ENCODE measurements at regions not wholly inside any gene's neighbourhood (a gene's known extent, or its start where the extent isn't known, plus 50 kb on each side); places are given as distances from the start of the nearest gene placed in this dataset.

DNA sequence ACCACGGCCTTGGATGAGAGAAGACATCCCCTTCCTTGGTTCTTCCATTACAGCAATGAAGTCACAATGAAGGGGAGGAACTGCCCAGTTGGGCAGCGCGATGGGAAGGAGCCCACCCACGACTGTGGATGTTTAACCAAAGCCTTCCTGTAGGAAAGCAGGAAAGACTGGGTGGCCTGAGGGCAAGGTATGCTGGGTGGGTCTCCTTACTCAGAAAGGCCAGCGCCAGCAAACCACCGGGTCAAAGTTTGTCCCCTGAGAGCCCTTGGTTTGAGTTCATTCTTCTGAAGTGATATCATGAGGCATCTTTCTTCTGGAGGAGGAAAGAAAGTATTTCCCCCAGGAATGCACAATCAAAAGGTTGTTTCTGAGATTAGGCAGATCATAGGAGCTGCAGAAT is 105.2 kb downstream of the C16orf95 start (continued):
- no peak for TF ChIP-seq ZNF776 (tag by site-specific recombination; IDR thresholded peaks at IDR 0.05; ENCODE audit: borderline replicate concordance)
- TF ChIP-seq HOXD13 (CRISPR knock-in tag; IDR thresholded peaks at IDR 0.05; ENCODE audit: borderline replicate concordance): no peak
- TF ChIP-seq, protein P1, sequence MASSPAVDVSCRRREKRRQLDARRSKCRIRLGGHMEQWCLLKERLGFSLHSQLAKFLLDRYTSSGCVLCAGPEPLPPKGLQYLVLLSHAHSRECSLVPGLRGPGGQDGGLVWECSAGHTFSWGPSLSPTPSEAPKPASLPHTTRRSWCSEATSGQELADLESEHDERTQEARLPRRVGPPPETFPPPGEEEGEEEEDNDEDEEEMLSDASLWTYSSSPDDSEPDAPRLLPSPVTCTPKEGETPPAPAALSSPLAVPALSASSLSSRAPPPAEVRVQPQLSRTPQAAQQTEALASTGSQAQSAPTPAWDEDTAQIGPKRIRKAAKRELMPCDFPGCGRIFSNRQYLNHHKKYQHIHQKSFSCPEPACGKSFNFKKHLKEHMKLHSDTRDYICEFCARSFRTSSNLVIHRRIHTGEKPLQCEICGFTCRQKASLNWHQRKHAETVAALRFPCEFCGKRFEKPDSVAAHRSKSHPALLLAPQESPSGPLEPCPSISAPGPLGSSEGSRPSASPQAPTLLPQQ (tag by site-specific recombination; IDR thresholded peaks at IDR 0.05): no peak
- TF ChIP-seq, protein P2, sequence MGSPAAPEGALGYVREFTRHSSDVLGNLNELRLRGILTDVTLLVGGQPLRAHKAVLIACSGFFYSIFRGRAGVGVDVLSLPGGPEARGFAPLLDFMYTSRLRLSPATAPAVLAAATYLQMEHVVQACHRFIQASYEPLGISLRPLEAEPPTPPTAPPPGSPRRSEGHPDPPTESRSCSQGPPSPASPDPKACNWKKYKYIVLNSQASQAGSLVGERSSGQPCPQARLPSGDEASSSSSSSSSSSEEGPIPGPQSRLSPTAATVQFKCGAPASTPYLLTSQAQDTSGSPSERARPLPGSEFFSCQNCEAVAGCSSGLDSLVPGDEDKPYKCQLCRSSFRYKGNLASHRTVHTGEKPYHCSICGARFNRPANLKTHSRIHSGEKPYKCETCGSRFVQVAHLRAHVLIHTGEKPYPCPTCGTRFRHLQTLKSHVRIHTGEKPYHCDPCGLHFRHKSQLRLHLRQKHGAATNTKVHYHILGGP (tag by site-specific recombination; IDR thresholded peaks at IDR 0.05): no peak
- TF ChIP-seq BCL11A (tag by site-specific recombination; IDR thresholded peaks at IDR 0.05; ENCODE audit: low read depth): no peak
- TF ChIP-seq, protein P3, sequence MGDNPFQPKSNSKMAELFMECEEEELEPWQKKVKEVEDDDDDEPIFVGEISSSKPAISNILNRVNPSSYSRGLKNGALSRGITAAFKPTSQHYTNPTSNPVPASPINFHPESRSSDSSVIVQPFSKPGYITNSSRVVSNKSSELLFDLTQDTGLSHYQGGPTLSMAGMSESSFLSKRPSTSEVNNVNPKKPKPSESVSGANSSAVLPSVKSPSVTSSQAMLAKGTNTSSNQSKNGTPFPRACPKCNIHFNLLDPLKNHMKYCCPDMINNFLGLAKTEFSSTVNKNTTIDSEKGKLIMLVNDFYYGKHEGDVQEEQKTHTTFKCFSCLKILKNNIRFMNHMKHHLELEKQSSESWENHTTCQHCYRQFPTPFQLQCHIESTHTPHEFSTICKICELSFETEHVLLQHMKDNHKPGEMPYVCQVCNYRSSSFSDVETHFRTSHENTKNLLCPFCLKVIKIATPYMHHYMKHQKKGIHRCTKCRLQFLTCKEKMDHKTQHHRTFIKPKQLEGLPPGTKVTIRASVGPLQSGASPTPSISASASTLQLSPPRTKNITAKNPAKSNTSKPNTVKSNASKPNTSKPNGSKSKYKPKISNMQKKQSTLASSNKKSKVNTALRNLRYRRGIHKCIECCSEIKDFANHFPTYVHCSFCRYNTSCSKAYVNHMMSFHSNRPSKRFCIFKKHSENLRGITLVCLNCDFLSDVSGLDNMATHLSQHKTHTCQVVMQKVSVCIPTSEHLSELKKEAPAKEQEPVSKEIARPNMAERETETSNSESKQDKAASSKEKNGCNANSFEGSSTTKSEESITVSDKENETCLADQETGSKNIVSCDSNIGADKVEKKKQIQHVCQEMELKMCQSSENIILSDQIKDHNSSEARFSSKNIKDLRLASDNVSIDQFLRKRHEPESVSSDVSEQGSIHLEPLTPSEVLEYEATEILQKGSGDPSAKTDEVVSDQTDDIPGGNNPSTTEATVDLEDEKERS (tag by site-specific recombination; IDR thresholded peaks at IDR 0.05): no peak
- no peak for TF ChIP-seq ZNF660 (tag by site-specific recombination; IDR thresholded peaks at IDR 0.05)
- TF ChIP-seq GLI2 (tag by site-specific recombination; IDR thresholded peaks at IDR 0.05; ENCODE audit: borderline replicate concordance, low read depth): no peak
- no peak for TF ChIP-seq GLIS1 (tag by site-specific recombination; IDR thresholded peaks at IDR 0.05)

DNA sequence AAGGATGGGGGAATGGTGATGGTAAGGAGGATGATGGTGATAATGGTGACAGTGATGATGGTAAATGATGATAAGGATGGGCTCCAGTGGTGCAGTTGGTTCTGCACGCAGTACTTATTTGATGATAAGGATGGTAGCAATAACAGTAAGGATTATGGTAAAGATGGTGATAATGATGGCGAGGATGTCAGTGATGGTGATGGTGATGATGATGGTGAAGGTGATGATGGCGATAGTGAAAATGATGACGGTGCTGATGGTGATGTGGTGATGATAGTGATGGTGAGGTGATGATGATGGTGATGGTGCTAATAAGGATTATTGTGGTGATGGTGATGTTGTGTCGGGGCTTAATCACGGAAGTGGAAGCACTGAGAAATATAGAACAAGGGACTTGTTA is 103.7 kb downstream of the C16orf95 start:
- H3K4me1 ChIP-seq (ENCODE audit: control insufficient read depth, insufficient read depth, low read length): no peaks in the 10 kb centered on the region
- TF ChIP-seq ZNF157 (tag by site-specific recombination; IDR thresholded peaks at IDR 0.05) (no peak), ZNF658 (tag by site-specific recombination; IDR thresholded peaks at IDR 0.05) (no peak), ZNF529 (tag by site-specific recombination; IDR thresholded peaks at IDR 0.05; ENCODE audit: insufficient replicate concordance) (no peak), ZNF654 (tag by site-specific recombination; IDR thresholded peaks at IDR 0.05; ENCODE audit: low read depth) (no peak)
- TF ChIP-seq, protein P4, sequence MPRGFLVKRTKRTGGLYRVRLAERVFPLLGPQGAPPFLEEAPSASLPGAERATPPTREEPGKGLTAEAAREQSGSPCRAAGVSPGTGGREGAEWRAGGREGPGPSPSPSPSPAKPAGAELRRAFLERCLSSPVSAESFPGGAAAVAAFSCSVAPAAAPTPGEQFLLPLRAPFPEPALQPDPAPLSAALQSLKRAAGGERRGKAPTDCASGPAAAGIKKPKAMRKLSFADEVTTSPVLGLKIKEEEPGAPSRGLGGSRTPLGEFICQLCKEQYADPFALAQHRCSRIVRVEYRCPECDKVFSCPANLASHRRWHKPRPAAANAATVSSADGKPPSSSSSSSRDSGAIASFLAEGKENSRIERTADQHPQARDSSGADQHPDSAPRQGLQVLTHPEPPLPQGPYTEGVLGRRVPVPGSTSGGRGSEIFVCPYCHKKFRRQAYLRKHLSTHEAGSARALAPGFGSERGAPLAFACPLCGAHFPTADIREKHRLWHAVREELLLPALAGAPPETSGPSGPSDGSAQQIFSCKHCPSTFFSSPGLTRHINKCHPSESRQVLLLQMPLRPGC (tag by site-specific recombination; IDR thresholded peaks at IDR 0.05): no peak
- TF ChIP-seq, protein P5, sequence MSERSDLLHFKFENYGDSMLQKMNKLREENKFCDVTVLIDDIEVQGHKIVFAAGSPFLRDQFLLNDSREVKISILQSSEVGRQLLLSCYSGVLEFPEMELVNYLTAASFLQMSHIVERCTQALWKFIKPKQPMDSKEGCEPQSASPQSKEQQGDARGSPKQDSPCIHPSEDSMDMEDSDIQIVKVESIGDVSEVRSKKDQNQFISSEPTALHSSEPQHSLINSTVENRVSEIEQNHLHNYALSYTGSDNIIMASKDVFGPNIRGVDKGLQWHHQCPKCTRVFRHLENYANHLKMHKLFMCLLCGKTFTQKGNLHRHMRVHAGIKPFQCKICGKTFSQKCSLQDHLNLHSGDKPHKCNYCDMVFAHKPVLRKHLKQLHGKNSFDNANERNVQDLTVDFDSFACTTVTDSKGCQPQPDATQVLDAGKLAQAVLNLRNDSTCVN (tag by site-specific recombination; optimal IDR thresholded peaks at IDR 0.05): no peak
- TF ChIP-seq, protein P6, sequence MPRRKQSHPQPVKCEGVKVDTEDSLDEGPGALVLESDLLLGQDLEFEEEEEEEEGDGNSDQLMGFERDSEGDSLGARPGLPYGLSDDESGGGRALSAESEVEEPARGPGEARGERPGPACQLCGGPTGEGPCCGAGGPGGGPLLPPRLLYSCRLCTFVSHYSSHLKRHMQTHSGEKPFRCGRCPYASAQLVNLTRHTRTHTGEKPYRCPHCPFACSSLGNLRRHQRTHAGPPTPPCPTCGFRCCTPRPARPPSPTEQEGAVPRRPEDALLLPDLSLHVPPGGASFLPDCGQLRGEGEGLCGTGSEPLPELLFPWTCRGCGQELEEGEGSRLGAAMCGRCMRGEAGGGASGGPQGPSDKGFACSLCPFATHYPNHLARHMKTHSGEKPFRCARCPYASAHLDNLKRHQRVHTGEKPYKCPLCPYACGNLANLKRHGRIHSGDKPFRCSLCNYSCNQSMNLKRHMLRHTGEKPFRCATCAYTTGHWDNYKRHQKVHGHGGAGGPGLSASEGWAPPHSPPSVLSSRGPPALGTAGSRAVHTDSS (tag by site-specific recombination; IDR thresholded peaks at IDR 0.05): peak; percentile 65
- no peak overlapping the region for H3K4me3 ChIP-seq (ENCODE audit: low read depth, low read length)
- H3K27ac ChIP-seq (ENCODE audit: extremely low read depth, low read depth, low read length): no peak overlapping the region
- CTCF ChIA-PET: interaction anchor here (0.6 to 2.2 kb wide), 2 partner anchors 8 to 10 kb away, joined by 4 to 7 read pairs; no protein-coding TSS in a partner anchor
- H3K36me3 ChIP-seq (ENCODE audit: control insufficient read depth in 2 of 2, insufficient read depth in 1 of 2, low read length in 2 of 2): no peaks in the 10 kb centered on the region; a peak in 1 of 3 replicates
- H3K9me3 ChIP-seq (ENCODE audit: control insufficient read depth, insufficient read depth, low read depth, low read length): no peaks in the 10 kb centered on the region
- POLR2A ChIA-PET: no interaction called here
